ENCODE measurements at regions not wholly inside any gene's neighbourhood (a gene's known extent, or its start where the extent isn't known, plus 50 kb on each side); places are given as distances from the start of the nearest gene placed in this dataset.
"Not testable (repeated sequence)": the region's sequence is repeated elsewhere in the genome, so short reads cannot be mapped to it uniquely, and the experiment has no call there.

- H3K4me3 Mint-ChIP-seq; H3K4me3 ChIP-seq (ENCODE audit: low read depth, low read length); H3K27me3 ChIP-seq (ENCODE audit: control insufficient read depth, insufficient read depth, low read length); DNase-seq; H3K27me3 Mint-ChIP-seq; H3K27ac ChIP-seq (ENCODE audit: insufficient read depth, low read length, poor library complexity, severe bottlenecking); H3K36me3 ChIP-seq (ENCODE audit: control insufficient read depth, insufficient read depth, low read length); H3K9me3 Mint-ChIP-seq; H3K27ac Mint-ChIP-seq; H3K36me3 Mint-ChIP-seq; H3K4me1 Mint-ChIP-seq; ATAC-seq (ENCODE audit: low read depth in 2 of 2); H3K9me3 ChIP-seq (ENCODE audit: control insufficient read depth in 2 of 2, low read length in 2 of 2); H3K4me1 ChIP-seq (ENCODE audit: control insufficient read depth, insufficient read depth, low read length, poor library complexity, severe bottlenecking): not testable (repeated sequence)
These were observed 121.3 kb upstream of the HMX1 start for GRCh38 chr4:8992981-8993380.

GRCh38 chr4:8991449-8991848 lies 119.8 kb upstream of the HMX1 start:
- ATAC-seq (ENCODE audit: low read depth in 2 of 2); H3K27me3 ChIP-seq (ENCODE audit: control insufficient read depth, insufficient read depth, low read length); H3K27me3 Mint-ChIP-seq; DNase-seq; H3K9me3 ChIP-seq (ENCODE audit: control insufficient read depth in 2 of 2, low read length in 2 of 2); H3K27ac ChIP-seq (ENCODE audit: insufficient read depth, low read length, poor library complexity, severe bottlenecking); H3K4me3 Mint-ChIP-seq; H3K36me3 Mint-ChIP-seq; H3K4me3 ChIP-seq (ENCODE audit: low read depth, low read length); H3K9me3 Mint-ChIP-seq; H3K27ac Mint-ChIP-seq; H3K4me1 ChIP-seq (ENCODE audit: control insufficient read depth, insufficient read depth, low read length, poor library complexity, severe bottlenecking); H3K36me3 ChIP-seq (ENCODE audit: control insufficient read depth, insufficient read depth, low read length); H3K4me1 Mint-ChIP-seq: not testable (repeated sequence)

- not testable (repeated sequence) for H3K4me3 Mint-ChIP-seq; H3K36me3 Mint-ChIP-seq; H3K9me3 Mint-ChIP-seq; H3K4me1 Mint-ChIP-seq; H3K27me3 ChIP-seq (ENCODE audit: control insufficient read depth, insufficient read depth, low read length); H3K4me3 ChIP-seq (ENCODE audit: low read depth, low read length); H3K4me1 ChIP-seq (ENCODE audit: control insufficient read depth, insufficient read depth, low read length, poor library complexity, severe bottlenecking); DNase-seq; H3K9me3 ChIP-seq (ENCODE audit: control insufficient read depth in 2 of 2, low read length in 2 of 2); H3K27ac Mint-ChIP-seq; H3K36me3 ChIP-seq (ENCODE audit: control insufficient read depth, insufficient read depth, low read length); H3K27ac ChIP-seq (ENCODE audit: insufficient read depth, low read length, poor library complexity, severe bottlenecking); H3K27me3 Mint-ChIP-seq; ATAC-seq (ENCODE audit: low read depth in 2 of 2)
These were observed 118.7 kb upstream of the HMX1 start for GRCh38 chr4:8990341-8990740.

- H3K27me3 Mint-ChIP-seq; H3K4me1 ChIP-seq (ENCODE audit: control insufficient read depth, insufficient read depth, low read length, poor library complexity, severe bottlenecking); H3K27ac Mint-ChIP-seq; ATAC-seq (ENCODE audit: low read depth in 2 of 2); H3K27me3 ChIP-seq (ENCODE audit: control insufficient read depth, insufficient read depth, low read length); H3K27ac ChIP-seq (ENCODE audit: insufficient read depth, low read length, poor library complexity, severe bottlenecking); H3K9me3 ChIP-seq (ENCODE audit: control insufficient read depth in 2 of 2, low read length in 2 of 2); H3K9me3 Mint-ChIP-seq; H3K36me3 ChIP-seq (ENCODE audit: control insufficient read depth, insufficient read depth, low read length); H3K4me3 Mint-ChIP-seq; H3K4me3 ChIP-seq (ENCODE audit: low read depth, low read length); H3K4me1 Mint-ChIP-seq; DNase-seq; H3K36me3 Mint-ChIP-seq: not testable (repeated sequence)
These were observed 114.1 kb upstream of the HMX1 start for GRCh38 chr4:8985786-8986185.

GRCh38 chr4:8984641-8985040 lies 113.0 kb upstream of the HMX1 start:
- not testable (repeated sequence) for ATAC-seq (ENCODE audit: low read depth in 2 of 2)

GRCh38 chr4:8983921-8984320 lies 112.3 kb upstream of the HMX1 start:
- not testable (repeated sequence) for H3K27ac ChIP-seq (ENCODE audit: insufficient read depth, low read length, poor library complexity, severe bottlenecking); ATAC-seq (ENCODE audit: low read depth in 2 of 2); H3K9me3 Mint-ChIP-seq; H3K9me3 ChIP-seq (ENCODE audit: control insufficient read depth in 2 of 2, low read length in 2 of 2); DNase-seq; H3K27ac Mint-ChIP-seq; H3K27me3 Mint-ChIP-seq; H3K36me3 Mint-ChIP-seq; H3K4me1 Mint-ChIP-seq; H3K4me3 Mint-ChIP-seq; H3K4me1 ChIP-seq (ENCODE audit: control insufficient read depth, insufficient read depth, low read length, poor library complexity, severe bottlenecking); H3K27me3 ChIP-seq (ENCODE audit: control insufficient read depth, insufficient read depth, low read length); H3K36me3 ChIP-seq (ENCODE audit: control insufficient read depth, insufficient read depth, low read length); H3K4me3 ChIP-seq (ENCODE audit: low read depth, low read length)

More at GRCh38 chr4:8984641-8985040, 113.0 kb upstream of the HMX1 start:
- not testable (repeated sequence) for H3K4me3 ChIP-seq (ENCODE audit: low read depth, low read length); H3K27ac ChIP-seq (ENCODE audit: insufficient read depth, low read length, poor library complexity, severe bottlenecking); H3K36me3 Mint-ChIP-seq; H3K36me3 ChIP-seq (ENCODE audit: control insufficient read depth, insufficient read depth, low read length); H3K4me1 Mint-ChIP-seq; H3K9me3 ChIP-seq (ENCODE audit: control insufficient read depth in 2 of 2, low read length in 2 of 2); H3K27ac Mint-ChIP-seq; H3K4me1 ChIP-seq (ENCODE audit: control insufficient read depth, insufficient read depth, low read length, poor library complexity, severe bottlenecking); DNase-seq; H3K4me3 Mint-ChIP-seq; H3K27me3 Mint-ChIP-seq; H3K9me3 Mint-ChIP-seq; H3K27me3 ChIP-seq (ENCODE audit: control insufficient read depth, insufficient read depth, low read length)

- ATAC-seq (ENCODE audit: low read depth in 2 of 2); H3K4me3 ChIP-seq (ENCODE audit: low read depth, low read length); H3K36me3 ChIP-seq (ENCODE audit: control insufficient read depth, insufficient read depth, low read length); H3K4me1 Mint-ChIP-seq; H3K36me3 Mint-ChIP-seq; H3K4me1 ChIP-seq (ENCODE audit: control insufficient read depth, insufficient read depth, low read length, poor library complexity, severe bottlenecking); DNase-seq; H3K9me3 ChIP-seq (ENCODE audit: control insufficient read depth in 2 of 2, low read length in 2 of 2); H3K27me3 ChIP-seq (ENCODE audit: control insufficient read depth, insufficient read depth, low read length); H3K27me3 Mint-ChIP-seq; H3K4me3 Mint-ChIP-seq; H3K27ac ChIP-seq (ENCODE audit: insufficient read depth, low read length, poor library complexity, severe bottlenecking); H3K27ac Mint-ChIP-seq; H3K9me3 Mint-ChIP-seq: not testable (repeated sequence)
These were observed 105.0 kb upstream of the HMX1 start for GRCh38 chr4:8976466-8977128.

GRCh38 chr4:8972635-8973034 lies 101.0 kb upstream of the HMX1 start:
- not testable (repeated sequence) for DNase-seq; H3K27me3 Mint-ChIP-seq; ATAC-seq (ENCODE audit: low read depth in 2 of 2); H3K27me3 ChIP-seq (ENCODE audit: control insufficient read depth, insufficient read depth, low read length); H3K4me1 Mint-ChIP-seq; H3K9me3 ChIP-seq (ENCODE audit: control insufficient read depth in 2 of 2, low read length in 2 of 2); H3K36me3 ChIP-seq (ENCODE audit: control insufficient read depth, insufficient read depth, low read length); H3K4me1 ChIP-seq (ENCODE audit: control insufficient read depth, insufficient read depth, low read length, poor library complexity, severe bottlenecking); H3K36me3 Mint-ChIP-seq; H3K27ac ChIP-seq (ENCODE audit: insufficient read depth, low read length, poor library complexity, severe bottlenecking); H3K4me3 ChIP-seq (ENCODE audit: low read depth, low read length); H3K4me3 Mint-ChIP-seq; H3K27ac Mint-ChIP-seq; H3K9me3 Mint-ChIP-seq
